ENCODE measurements at regions not wholly inside any gene's neighbourhood (a gene's known extent, or its start where the extent isn't known, plus 50 kb on each side); places are given as distances from the start of the nearest gene placed in this dataset.

DNA sequence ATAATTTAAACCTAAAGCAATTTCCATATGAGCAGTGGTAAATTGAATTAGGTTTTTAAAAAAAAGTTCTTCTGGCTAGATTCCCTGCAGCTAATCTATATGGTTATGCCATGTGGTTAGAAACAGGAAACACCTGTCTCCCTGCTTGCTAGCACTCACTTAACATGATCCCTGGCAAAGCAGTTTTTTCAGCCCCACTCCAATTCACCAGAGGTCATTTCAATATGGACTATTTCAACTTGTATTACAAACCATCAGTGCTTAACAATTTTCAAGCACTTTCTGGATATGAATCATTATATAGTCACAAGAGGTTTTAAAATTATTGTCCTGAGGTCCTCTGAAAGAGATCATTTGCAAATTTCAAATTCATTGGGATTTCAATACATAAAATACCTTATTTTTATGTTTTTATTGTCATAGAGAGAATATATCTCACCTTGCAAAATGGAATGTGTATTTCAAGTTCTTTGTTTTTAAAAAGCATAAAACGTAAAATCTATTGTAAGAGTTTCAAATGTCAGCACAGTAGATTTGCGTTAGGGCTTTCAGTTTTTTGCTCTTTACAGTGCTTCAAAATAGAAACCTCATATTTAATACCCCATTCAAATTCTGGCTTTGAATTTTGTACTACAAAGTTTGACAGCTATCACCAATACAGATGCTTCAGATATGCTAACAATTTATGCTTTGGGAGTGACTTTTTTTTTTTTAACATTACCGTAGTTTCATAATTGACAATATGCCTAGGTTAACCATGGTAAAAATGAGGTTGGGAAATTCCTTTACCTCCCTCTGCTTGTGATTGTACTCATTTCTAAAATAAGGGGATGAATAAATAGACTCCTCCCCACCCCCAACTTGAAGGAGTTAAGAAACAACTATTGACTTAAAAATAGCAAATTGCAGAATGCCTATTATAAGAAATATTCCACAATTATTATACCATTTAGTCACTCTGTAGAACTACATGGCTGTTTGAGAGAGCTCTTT lies 117.5 kb upstream of the HGF start:
- peak; percentile 81 to 94 (median 90) for DNase-seq
- no CpG with 5 or more reads among the region's 3 CpGs for WGBS (ENCODE audit: insufficient coverage)
- Histone ChIP-seq H3K27ac (ENCODE audit: insufficient read depth in 1 of 2, low read depth in 1 of 2, low read length in 2 of 2, poor library complexity in 1 of 2, severe bottlenecking in 2 of 2) (peak overlapping the region in 1 of 2 experiments; percentile 49), H3K9me3 (ENCODE audit: control extremely low read depth in 1 of 5, control insufficient read depth in 4 of 5, insufficient read depth in 2 of 5, low read depth in 1 of 5, low read length in 4 of 5) (no peaks in the 10 kb centered on the region), H3K36me3 (ENCODE audit: control insufficient read depth in 4 of 4, insufficient read depth in 4 of 4, low read length in 3 of 4) (no peaks in the 10 kb centered on the region), H3K4me1 (ENCODE audit: control extremely low read depth in 1 of 4, control insufficient read depth in 4 of 4, insufficient read depth in 4 of 4, low read length in 3 of 4) (peaks cover 16 to 55% (median 33%) of the 10 kb centered on the region in 4 experiments), H3K4me3 (ENCODE audit: control insufficient read depth in 1 of 7, extremely low read depth in 1 of 7, insufficient read depth in 4 of 7, low read depth in 2 of 7, low read length in 6 of 7) (peak overlapping the region in 3 of 7 experiments; percentile 19 to 53 (median 28)), H3K27me3 (replicated peaks in 2 of 5; ENCODE audit: control insufficient read depth in 4 of 5, insufficient read depth in 5 of 5, low read length in 4 of 5) (no peaks in the 10 kb centered on the region)
- CTCF ChIA-PET = interaction anchor here (1.7 kb wide), 1 partner anchor 69 kb away, joined by 4 read pairs; no protein-coding TSS in a partner anchor
- POLR2A ChIA-PET = interaction anchor here (0.6 kb wide), 1 partner anchor 9 kb away, joined by 5 read pairs; no protein-coding TSS in a partner anchor

DNA sequence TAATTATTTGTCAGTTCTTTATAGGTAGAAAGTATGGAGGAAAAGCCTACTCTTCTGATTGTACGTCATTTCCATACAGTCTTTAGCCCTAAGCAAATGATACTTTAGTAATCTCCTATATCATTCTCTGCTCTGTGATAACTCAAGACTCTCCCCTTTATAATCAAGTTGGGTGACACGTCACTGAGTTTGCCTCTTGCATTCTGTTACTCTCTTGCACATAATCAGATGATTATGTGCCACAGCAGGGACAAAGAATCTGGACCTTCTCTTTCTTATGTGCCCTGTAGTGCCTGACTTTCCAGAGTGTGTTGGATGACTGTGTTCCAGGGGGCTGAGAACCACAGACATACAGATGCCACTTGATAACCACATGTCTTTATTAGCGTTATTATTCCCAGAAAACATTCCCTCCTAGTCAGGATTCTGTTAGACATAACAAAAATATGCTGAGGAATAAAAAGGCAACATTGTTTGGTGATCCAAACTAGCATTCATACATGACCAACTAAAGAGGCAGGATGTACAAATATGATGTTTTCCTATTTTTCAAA lies 116.4 kb upstream of the HGF start:
- CTCF ChIA-PET = no interaction called here
- WGBS (ENCODE audit: insufficient coverage) = 100% methylated on average over 2 of the region's 3 CpGs
- no peaks in the 10 kb centered on the region for H3K36me3 ChIP-seq (ENCODE audit: control insufficient read depth in 4 of 4, insufficient read depth in 4 of 4, low read length in 3 of 4)
- H3K27me3 ChIP-seq (replicated peaks in 2 of 5; ENCODE audit: control insufficient read depth in 4 of 5, insufficient read depth in 5 of 5, low read length in 4 of 5) = no peaks in the 10 kb centered on the region
- no peak overlapping the region for H3K27ac ChIP-seq (ENCODE audit: insufficient read depth in 1 of 2, low read depth in 1 of 2, low read length in 2 of 2, poor library complexity in 1 of 2, severe bottlenecking in 2 of 2)
- H3K4me1 ChIP-seq (ENCODE audit: control extremely low read depth in 1 of 4, control insufficient read depth in 4 of 4, insufficient read depth in 4 of 4, low read length in 3 of 4) = peaks cover 23 to 64% (median 40%) of the 10 kb centered on the region in 4 experiments
- no peaks in the 10 kb centered on the region for H3K9me3 ChIP-seq (ENCODE audit: control extremely low read depth in 1 of 5, control insufficient read depth in 4 of 5, insufficient read depth in 2 of 5, low read depth in 1 of 5, low read length in 4 of 5)
- POLR2A ChIA-PET = no interaction called here
- H3K4me3 ChIP-seq (ENCODE audit: control insufficient read depth in 1 of 7, extremely low read depth in 1 of 7, insufficient read depth in 4 of 7, low read depth in 2 of 7, low read length in 6 of 7) = peak overlapping the region in 4 of 7 experiments; percentile 1 to 20 (median 13)
- DNase-seq = peak in 1 of 3 donors; percentile 26

DNA sequence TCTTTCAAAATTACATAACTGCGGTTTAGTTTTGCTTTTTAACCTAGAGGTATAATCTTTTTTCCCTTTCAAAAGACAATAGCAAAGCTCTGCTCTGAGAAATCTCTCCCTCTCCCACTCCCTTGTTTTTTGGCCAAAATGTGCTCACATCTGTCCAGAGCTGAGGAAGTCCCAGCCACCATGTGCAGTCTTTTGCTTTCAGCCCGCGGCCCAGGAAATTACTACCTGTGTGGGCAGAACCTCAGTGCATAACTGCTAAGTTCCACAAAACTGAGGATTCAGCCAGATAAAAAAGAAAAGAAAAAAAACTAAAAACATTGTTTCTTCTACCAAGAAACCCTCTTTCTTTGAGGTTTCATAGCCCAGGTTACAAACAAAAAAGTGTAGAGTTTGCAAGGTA lies 115.0 kb upstream of the HGF start:
- H3K4me3 ChIP-seq (ENCODE audit: control insufficient read depth in 1 of 7, extremely low read depth in 1 of 7, insufficient read depth in 4 of 7, low read depth in 2 of 7, low read length in 6 of 7) = peak overlapping the region in 1 of 7 experiments; percentile 36
- H3K9me3 ChIP-seq (ENCODE audit: control extremely low read depth in 1 of 5, control insufficient read depth in 4 of 5, insufficient read depth in 2 of 5, low read depth in 1 of 5, low read length in 4 of 5) = no peaks in the 10 kb centered on the region
- peaks cover 23 to 64% (median 41%) of the 10 kb centered on the region in 4 experiments for H3K4me1 ChIP-seq (ENCODE audit: control extremely low read depth in 1 of 4, control insufficient read depth in 4 of 4, insufficient read depth in 4 of 4, low read length in 3 of 4)
- ChIA-PET CTCF (no interaction called here), POLR2A (no interaction called here)
- no peaks in the 10 kb centered on the region for H3K27me3 ChIP-seq (replicated peaks in 2 of 5; ENCODE audit: control insufficient read depth in 4 of 5, insufficient read depth in 5 of 5, low read length in 4 of 5)
- WGBS (ENCODE audit: insufficient coverage) = 28% methylated on average over 2 of the region's 3 CpGs
- no peaks in the 10 kb centered on the region for H3K36me3 ChIP-seq (ENCODE audit: control insufficient read depth in 4 of 4, insufficient read depth in 4 of 4, low read length in 3 of 4)
- peak in 1 of 3 donors; percentile 8 for DNase-seq
- H3K27ac ChIP-seq (ENCODE audit: insufficient read depth in 1 of 2, low read depth in 1 of 2, low read length in 2 of 2, poor library complexity in 1 of 2, severe bottlenecking in 2 of 2) = no peak overlapping the region

DNA sequence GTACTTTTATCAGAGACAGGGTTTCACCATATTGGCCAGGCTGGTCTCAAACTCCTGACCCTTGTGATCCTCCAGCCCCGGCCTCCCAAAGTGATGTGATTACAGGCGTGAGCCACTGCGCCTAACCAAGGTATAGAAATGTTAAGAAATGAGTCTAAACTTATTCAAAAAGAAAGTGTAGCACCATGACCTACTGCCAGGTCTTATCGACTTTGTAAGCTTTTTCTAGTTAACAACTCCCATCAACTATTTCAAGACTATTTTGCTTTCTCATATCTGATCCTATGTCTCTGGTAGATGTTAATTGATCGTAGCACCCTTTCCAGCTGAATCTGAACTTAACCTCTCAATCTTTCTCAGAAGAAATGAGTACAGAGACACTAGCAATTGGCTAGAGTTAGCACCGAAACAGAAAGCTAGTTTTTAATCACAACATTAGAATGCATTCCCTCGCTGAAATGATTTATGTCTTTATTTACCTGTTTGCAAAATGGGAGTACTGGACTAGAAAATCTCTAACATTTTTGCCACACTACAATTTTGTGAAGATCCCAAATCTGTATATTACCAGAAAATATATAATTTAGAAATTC lies 114.0 kb upstream of the HGF start:
- WGBS (ENCODE audit: insufficient coverage) = 100% methylated on average over 2 of the region's 7 CpGs
- POLR2A ChIA-PET = interaction anchor here (0.7 kb wide), 1 partner anchor 32 kb away, joined by 3 read pairs; no protein-coding TSS in a partner anchor
- CTCF ChIA-PET = no interaction called here
- Histone ChIP-seq H3K4me3 (ENCODE audit: control insufficient read depth in 1 of 7, extremely low read depth in 1 of 7, insufficient read depth in 4 of 7, low read depth in 2 of 7, low read length in 6 of 7) (no peak overlapping the region), H3K36me3 (ENCODE audit: control insufficient read depth in 4 of 4, insufficient read depth in 4 of 4, low read length in 3 of 4) (no peaks in the 10 kb centered on the region), H3K27ac (ENCODE audit: insufficient read depth in 1 of 2, low read depth in 1 of 2, low read length in 2 of 2, poor library complexity in 1 of 2, severe bottlenecking in 2 of 2) (no peak overlapping the region), H3K9me3 (ENCODE audit: control extremely low read depth in 1 of 5, control insufficient read depth in 4 of 5, insufficient read depth in 2 of 5, low read depth in 1 of 5, low read length in 4 of 5) (no peaks in the 10 kb centered on the region), H3K4me1 (ENCODE audit: control extremely low read depth in 1 of 4, control insufficient read depth in 4 of 4, insufficient read depth in 4 of 4, low read length in 3 of 4) (peaks cover 22 to 61% (median 41%) of the 10 kb centered on the region in 4 experiments), H3K27me3 (replicated peaks in 2 of 5; ENCODE audit: control insufficient read depth in 4 of 5, insufficient read depth in 5 of 5, low read length in 4 of 5) (no peaks in the 10 kb centered on the region)
- no peak for DNase-seq

DNA sequence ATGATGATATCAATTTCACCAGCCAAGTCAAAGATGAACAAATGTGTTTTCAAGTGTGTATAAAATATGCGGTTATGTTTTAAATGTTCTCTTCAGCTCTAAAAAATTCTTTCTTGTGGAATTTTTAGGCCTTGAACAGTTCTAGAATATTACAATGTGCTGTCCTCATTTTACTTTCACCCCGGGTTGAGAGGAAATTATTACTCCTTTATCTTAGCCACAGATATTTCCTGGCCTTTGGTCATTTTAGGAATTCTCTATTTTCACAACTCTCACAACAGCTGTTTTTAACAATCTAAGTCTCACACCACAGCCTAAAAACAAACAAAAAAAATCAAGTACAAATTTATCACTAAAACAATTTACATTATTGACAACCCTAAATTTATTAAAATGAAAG lies 112.2 kb upstream of the HGF start:
- 0% methylated on average over 1 of the region's 2 CpGs for WGBS (ENCODE audit: insufficient coverage)
- Histone ChIP-seq H3K4me3 (ENCODE audit: control insufficient read depth in 1 of 7, extremely low read depth in 1 of 7, insufficient read depth in 4 of 7, low read depth in 2 of 7, low read length in 6 of 7) (peak overlapping the region in 1 of 7 experiments; percentile 8), H3K27me3 (replicated peaks in 2 of 5; ENCODE audit: control insufficient read depth in 4 of 5, insufficient read depth in 5 of 5, low read length in 4 of 5) (no peaks in the 10 kb centered on the region), H3K4me1 (ENCODE audit: control extremely low read depth in 1 of 4, control insufficient read depth in 4 of 4, insufficient read depth in 4 of 4, low read length in 3 of 4) (peaks cover 17 to 43% (median 32%) of the 10 kb centered on the region in 4 experiments), H3K36me3 (ENCODE audit: control insufficient read depth in 4 of 4, insufficient read depth in 4 of 4, low read length in 3 of 4) (no peaks in the 10 kb centered on the region), H3K9me3 (ENCODE audit: control extremely low read depth in 1 of 5, control insufficient read depth in 4 of 5, insufficient read depth in 2 of 5, low read depth in 1 of 5, low read length in 4 of 5) (no peaks in the 10 kb centered on the region), H3K27ac (ENCODE audit: insufficient read depth in 1 of 2, low read depth in 1 of 2, low read length in 2 of 2, poor library complexity in 1 of 2, severe bottlenecking in 2 of 2) (peak overlapping the region in 1 of 2 experiments; percentile 58)
- ChIA-PET CTCF (no interaction called here), POLR2A (no interaction called here)
- DNase-seq = peak in 2 of 3 donors; percentile 12 to 28

DNA sequence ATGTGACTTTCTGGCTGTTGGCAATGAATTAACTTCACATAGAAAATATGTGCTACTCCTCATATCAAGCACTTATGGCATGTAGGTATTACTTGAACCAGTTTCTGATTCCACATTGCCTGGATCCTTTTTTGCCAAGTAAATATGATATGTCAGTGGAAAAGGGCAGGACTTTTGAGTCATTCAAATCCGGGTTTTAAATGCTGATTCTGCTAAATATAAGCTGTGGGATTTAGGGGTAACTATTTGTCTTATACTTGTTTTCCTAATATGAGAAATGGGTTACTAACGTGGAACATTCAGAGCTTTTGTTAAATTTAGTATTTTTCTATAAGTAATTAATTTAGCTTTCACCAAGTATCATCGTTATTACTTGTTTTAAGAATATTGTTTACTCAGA lies 108.0 kb upstream of the HGF start:
- H3K27me3 ChIP-seq (replicated peaks in 2 of 5; ENCODE audit: control insufficient read depth in 4 of 5, insufficient read depth in 5 of 5, low read length in 4 of 5) = no peaks in the 10 kb centered on the region
- H3K4me3 ChIP-seq (ENCODE audit: control insufficient read depth in 1 of 7, extremely low read depth in 1 of 7, insufficient read depth in 4 of 7, low read depth in 2 of 7, low read length in 6 of 7) = no peak overlapping the region
- ChIA-PET POLR2A (no interaction called here), CTCF (no interaction called here)
- H3K9me3 ChIP-seq (ENCODE audit: control extremely low read depth in 1 of 5, control insufficient read depth in 4 of 5, insufficient read depth in 2 of 5, low read depth in 1 of 5, low read length in 4 of 5) = no peaks in the 10 kb centered on the region
- no peak overlapping the region for H3K27ac ChIP-seq (ENCODE audit: insufficient read depth in 1 of 2, low read depth in 1 of 2, low read length in 2 of 2, poor library complexity in 1 of 2, severe bottlenecking in 2 of 2)
- no peak for DNase-seq
- peaks cover 0 to 16% (median 11%) of the 10 kb centered on the region in 4 experiments for H3K4me1 ChIP-seq (ENCODE audit: control extremely low read depth in 1 of 4, control insufficient read depth in 4 of 4, insufficient read depth in 4 of 4, low read length in 3 of 4)
- 80% methylated on average over 1 of the region's 3 CpGs for WGBS (ENCODE audit: insufficient coverage)
- no peaks in the 10 kb centered on the region for H3K36me3 ChIP-seq (ENCODE audit: control insufficient read depth in 4 of 4, insufficient read depth in 4 of 4, low read length in 3 of 4)
